Stimulated activated CD4-positive, alpha-beta T cell treated with anti-CD3 and anti-CD28 coated beads, Interleukin-1b, Interleukin-23, amount 100 ng/mL, for 4 hours (primary cell): ENCODE measurements at regions not wholly inside any gene's neighbourhood (a gene's known extent, or its start where the extent isn't known, plus 50 kb on each side); places are given as distances from the start of the nearest gene placed in this dataset.

Source experiments
- DNase-seq, 2 donors: peaks; one replicate each; pipeline ENCODE4 v3.0.0-alpha.2; 2020; ENCODE audit warnings: low read depth in 2 of 2

DNA sequence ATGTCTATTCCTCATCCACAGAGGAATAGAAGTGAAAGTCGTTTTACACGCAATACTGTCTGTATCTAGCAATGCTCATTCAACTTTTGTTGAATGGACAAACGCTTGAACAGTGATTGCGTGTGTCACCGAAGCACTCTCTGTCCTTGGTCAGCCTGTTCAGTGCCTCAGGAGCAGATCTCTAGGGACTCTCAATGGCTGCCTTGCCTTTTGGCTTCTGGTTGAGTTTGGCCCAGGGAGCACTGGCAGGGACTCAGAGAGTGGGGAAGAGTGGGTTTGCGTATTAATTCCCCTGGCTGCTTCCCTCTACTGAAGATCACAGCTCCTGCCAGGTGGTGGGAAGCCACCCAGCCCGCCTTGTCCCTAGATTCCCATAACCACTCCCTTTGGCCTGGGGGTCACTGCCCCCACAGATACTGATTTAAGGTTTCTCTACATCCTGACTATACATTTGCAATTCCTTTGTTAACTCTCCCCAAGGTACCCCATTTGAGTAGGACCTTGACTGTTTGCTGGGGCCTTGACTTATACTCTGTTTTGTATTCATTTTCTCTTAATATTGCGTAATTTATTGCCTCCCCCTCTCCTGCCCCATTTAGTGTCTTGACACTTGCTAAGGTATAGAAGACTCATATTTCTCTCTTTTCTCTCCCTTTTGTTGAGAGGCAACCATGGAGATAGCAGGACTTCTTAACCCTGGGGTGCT is 61.7 kb upstream of the USP24 start:
- no peak for DNase-seq

DNA sequence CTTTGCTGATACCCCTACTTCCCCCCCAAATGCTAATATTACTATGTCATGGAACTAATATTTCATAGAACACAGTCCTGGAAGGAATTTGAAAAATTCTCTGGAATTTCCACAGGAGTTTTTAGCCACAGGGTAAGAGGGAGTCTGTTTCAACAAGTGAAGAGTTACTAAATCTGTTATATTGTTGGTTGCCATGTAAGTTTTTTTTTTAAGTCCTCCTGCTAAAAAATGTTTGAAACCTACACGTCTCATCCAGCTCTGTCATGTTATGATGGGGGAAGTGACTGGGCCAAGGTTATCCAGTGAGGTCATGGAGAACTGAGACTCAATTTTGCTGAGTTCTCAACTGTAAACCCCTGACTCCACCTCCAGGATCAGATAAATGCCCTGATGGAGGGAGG is 60.8 kb upstream of the USP24 start:
- DNase-seq, result no peak

DNA sequence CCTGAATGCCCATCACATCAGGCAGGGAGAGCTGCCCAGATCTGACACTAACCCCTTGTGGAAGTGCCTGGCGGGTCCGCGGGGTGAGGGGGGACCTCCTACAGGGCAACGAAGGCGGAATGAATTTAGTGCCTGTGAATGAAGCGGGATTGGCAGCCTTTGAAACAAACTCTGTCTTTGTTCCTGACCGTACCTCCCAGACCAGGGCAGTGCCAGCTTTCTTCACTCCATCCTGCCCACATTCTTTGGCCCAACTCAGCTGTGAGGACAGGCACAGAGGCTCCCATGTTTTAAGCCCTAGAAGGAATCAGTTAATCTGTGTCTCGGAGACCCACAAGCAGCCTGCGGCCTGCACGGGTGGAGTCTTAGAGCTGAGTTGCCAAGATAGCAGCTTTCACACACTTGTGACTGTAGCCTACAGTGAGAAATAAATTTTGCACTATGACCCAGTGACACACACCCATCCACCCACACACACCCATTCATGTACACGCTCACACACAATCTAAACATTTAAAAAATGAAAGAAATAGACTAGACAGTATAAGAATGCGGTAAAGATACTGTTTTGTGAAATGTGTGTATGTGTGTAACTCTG is 60.1 kb upstream of the USP24 start:
- no peak for DNase-seq

DNA sequence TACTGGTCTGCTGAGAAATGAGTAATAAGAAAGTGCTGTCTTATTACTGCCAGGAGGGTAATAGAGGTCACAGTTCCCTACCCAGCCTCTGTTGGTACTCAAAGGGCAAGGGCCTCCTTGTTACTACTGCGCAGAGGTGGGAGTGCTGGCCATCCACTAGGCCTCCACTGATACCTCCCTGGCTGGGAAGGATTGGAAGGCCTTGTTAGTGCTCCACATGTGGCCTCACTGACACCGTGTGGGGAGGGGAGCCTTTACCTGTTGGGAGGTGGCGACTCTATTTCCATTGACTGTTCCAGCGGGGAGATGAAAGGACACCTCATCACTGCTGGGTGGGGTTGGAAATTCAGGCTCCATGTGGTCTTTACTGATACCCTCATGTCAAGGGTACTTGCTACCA is 57.8 kb upstream of the USP24 start:
- no peak for DNase-seq
